ENCODE measurements at regions not wholly inside any gene's neighbourhood (a gene's known extent, or its start where the extent isn't known, plus 50 kb on each side); places are given as distances from the start of the nearest gene placed in this dataset.

- TF ChIP-seq CTCF (conservative IDR thresholded peaks at IDR 0.05) = no peak
- TF ChIP-seq ZFX (IDR thresholded peaks at IDR 0.05) = no peak
These were observed 585.7 kb upstream of the MARCKS start for GRCh38 chr6:113271437-113271836.

Data from C4-2B (cell line).